ENCODE measurements at regions not wholly inside any gene's neighbourhood (a gene's known extent, or its start where the extent isn't known, plus 50 kb on each side); places are given as distances from the start of the nearest gene placed in this dataset.

- TF ChIP-seq CTCF (IDR thresholded peaks at IDR 0.05; ENCODE audit: low read depth, low read length) (no peak), EZH2phosphoT487 (IDR thresholded peaks at IDR 0.05; ENCODE audit: low read depth) (no peak)
These were observed 872.7 kb downstream of the SLC16A7 start for GRCh38 chr12:60468546-60468945.

All from OCI-LY3 (cell line).